COLO829 (cell line): ENCODE measurements at regions not wholly inside any gene's neighbourhood (a gene's known extent, or its start where the extent isn't known, plus 50 kb on each side); places are given as distances from the start of the nearest gene placed in this dataset.
"Not testable (repeated sequence)": the region's sequence is repeated elsewhere in the genome, so short reads cannot be mapped to it uniquely, and the experiment has no call there.

ENCODE experiments used
- DNase-seq: peaks from one replicate; pipeline ENCODE4 v3.0.0; 2012; ENCODE audit warnings: low spot score

- no peak for DNase-seq
These were observed 204.3 kb downstream of the DMRTA1 start for GRCh38 chr9:22650946-22651345.

- no peak for DNase-seq
These were observed 208.2 kb downstream of the DMRTA1 start for GRCh38 chr9:22654833-22655232.

- DNase-seq = no peak
These were observed 211.1 kb downstream of the DMRTA1 start for GRCh38 chr9:22657713-22658112.

- DNase-seq = not testable (repeated sequence)
These were observed 211.9 kb downstream of the DMRTA1 start for GRCh38 chr9:22658484-22658883.

GRCh38 chr9:22682536-22682935, 235.9 kb downstream of the DMRTA1 start:
- DNase-seq = no peak

- peak; percentile 30 for DNase-seq
These were observed 236.5 kb downstream of the DMRTA1 start for GRCh38 chr9:22682961-22683699.

GRCh38 chr9:22683700-22684075, 237.1 kb downstream of the DMRTA1 start:
- peak; percentile 14 for DNase-seq

GRCh38 chr9:22693156-22693555, 246.5 kb downstream of the DMRTA1 start:
- no peak for DNase-seq

GRCh38 chr9:22700171-22700570, 253.5 kb downstream of the DMRTA1 start:
- no peak for DNase-seq

GRCh38 chr9:22718653-22719052, 272.0 kb downstream of the DMRTA1 start:
- no peak for DNase-seq

GRCh38 chr9:22722492-22722891, 275.9 kb downstream of the DMRTA1 start:
- no peak for DNase-seq

- no peak for DNase-seq
These were observed 285.2 kb downstream of the DMRTA1 start for GRCh38 chr9:22731786-22732185.

GRCh38 chr9:22739712-22740111, 293.1 kb downstream of the DMRTA1 start:
- DNase-seq = no peak

GRCh38 chr9:22740781-22741180, 294.2 kb downstream of the DMRTA1 start:
- no peak for DNase-seq

GRCh38 chr9:22742401-22742800, 295.8 kb downstream of the DMRTA1 start:
- DNase-seq = no peak

- no peak for DNase-seq
These were observed 327.0 kb downstream of the DMRTA1 start for GRCh38 chr9:22773501-22774220.

GRCh38 chr9:22790329-22790728, 343.7 kb downstream of the DMRTA1 start:
- no peak for DNase-seq

GRCh38 chr9:22808876-22809275, 362.3 kb downstream of the DMRTA1 start:
- no peak for DNase-seq

- no peak for DNase-seq
These were observed 362.7 kb downstream of the DMRTA1 start for GRCh38 chr9:22809371-22809770.

- no peak for DNase-seq
These were observed 366.9 kb downstream of the DMRTA1 start for GRCh38 chr9:22813529-22813928.

GRCh38 chr9:22815246-22815645, 368.6 kb downstream of the DMRTA1 start:
- DNase-seq = no peak

- no peak for DNase-seq
These were observed 370.6 kb downstream of the DMRTA1 start for GRCh38 chr9:22817181-22817580.

GRCh38 chr9:22829236-22829635, 382.6 kb downstream of the DMRTA1 start:
- no peak for DNase-seq

- DNase-seq = no peak
These were observed 391.6 kb downstream of the DMRTA1 start for GRCh38 chr9:22838266-22838665.
